Upper lobe of left lung (tissue), 6 donors: ENCODE measurements at regions not wholly inside any gene's neighbourhood (a gene's known extent, or its start where the extent isn't known, plus 50 kb on each side); places are given as distances from the start of the nearest gene placed in this dataset.

Experiments used
- ATAC-seq, 2 donors: fragments of 200-7000 bp; cut with Tn5 transposase; one replicate each; pipeline ENCODE4 v1.9.1; 2022; ENCODE audit warnings: mild to moderate bottlenecking in 2 of 2, moderate library complexity in 2 of 2; ENCODE audit not compliant: low FRiP score in 2 of 2
- DNase-seq, 2 donors: peaks; one replicate each; pipeline ENCODE4 v3.0.0-alpha.2; 2019 to 2020
- H3K27ac ChIP-seq, 4 donors: fragments of 200-600 bp; sonication (generic); one replicate each; pipeline ENCODE4 v1.5.1; 2016 to 2019
- H3K27me3 ChIP-seq, 4 donors: fragments of 200-600 bp; sonication (generic); one replicate each; pipeline ENCODE4 v1.5.1; 2017 to 2019
- H3K36me3 ChIP-seq, 4 donors: fragments of 200-600 bp; sonication (generic); one replicate each; pipeline ENCODE4 v1.5.1; 2016 to 2019
- H3K4me1 ChIP-seq, 4 donors: fragments of 200-600 bp; sonication (generic); one replicate each; pipeline ENCODE4 v1.5.1; 2018 to 2019
- H3K4me3 ChIP-seq, 4 donors: fragments of 200-600 bp; sonication (generic); one replicate each; pipeline ENCODE4 v1.5.1; 2017 to 2019; ENCODE audit warnings: mild to moderate bottlenecking in 2 of 4, moderate library complexity in 1 of 4
- H3K9me3 ChIP-seq, 4 donors: fragments of 200-600 bp; sonication (generic); one replicate each; pipeline ENCODE4 v1.5.1; 2018 to 2019
- CTCF ChIP-seq, 6 experiments: fragments of 450-650 bp in 4 of 6; fragments of 200-600 bp in 2 of 6; sonication (generic) in 2 of 6; IDR thresholded peaks; one replicate each; pipeline ENCODE4 v1.5.1; 2016 to 2019; ENCODE audit warnings: antibody characterized with exemption in 6 of 6
- EP300 ChIP-seq, 4 donors: sonication (generic); formaldehyde crosslinking; IDR thresholded peaks; one replicate each; pipeline ENCODE4 v1.5.1; 2017; ENCODE audit warnings: antibody characterized with exemption in 4 of 4, control low read depth in 2 of 4
- POLR2A ChIP-seq, 4 donors: fragments of 450-650 bp; IDR thresholded peaks; one replicate each; pipeline ENCODE4 v1.5.1; 2016 to 2017; ENCODE audit warnings: antibody characterized with exemption in 4 of 4, mild to moderate bottlenecking in 2 of 4
- POLR2AphosphoS5 ChIP-seq, 2 donors: sonication (generic); formaldehyde crosslinking; IDR thresholded peaks; one replicate each; pipeline ENCODE4 v1.5.1; 2017; ENCODE audit warnings: antibody characterized with exemption in 2 of 2
- WGBS, 2 donors: methylation state at CpG; one replicate each; pipeline ENCODE4 v1.1.5; 2017 to 2018; 5-methylcytosine and 5-hydroxymethylcytosine counted together
- donor health status: DM: no; HTN: no; CAD: no; lungs with moderate emphysema.
- donor health status: DM: no; HTN: yes; CAD: no; lungs with severe emphysema.

GRCh38 chr6:167643223-167643622, 183.5 kb upstream of the AFDN start:
- no peak for TF ChIP-seq POLR2A (IDR thresholded peaks at IDR 0.05)
- Histone ChIP-seq H3K4me3 (no peak overlapping the region), H3K36me3 (no peaks in the 10 kb centered on the region), H3K9me3 (no peaks in the 10 kb centered on the region), H3K27ac (no peak overlapping the region), H3K27me3 (no peaks in the 10 kb centered on the region), H3K4me1 (peaks cover 0 to 4% (median 0%) of the 10 kb centered on the region in 4 donors)
- ATAC-seq = no peak
- 89 to 96% methylated on average over 9 of the region's 9 CpGs for WGBS, 2 donors
- DNase-seq = no peak

- DNase-seq = no peak
- Histone ChIP-seq H3K27ac (no peak overlapping the region), H3K27me3 (no peaks in the 10 kb centered on the region), H3K9me3 (no peaks in the 10 kb centered on the region), H3K36me3 (no peaks in the 10 kb centered on the region), H3K4me1 (peaks cover 0 to 4% (median 0%) of the 10 kb centered on the region in 4 donors), H3K4me3 (no peak overlapping the region)
- WGBS, 2 donors = 90 to 91% methylated on average over 11 of the region's 11 CpGs
- no peak for TF ChIP-seq POLR2A (IDR thresholded peaks at IDR 0.05)
- TF ChIP-seq CTCF (IDR thresholded peaks at IDR 0.05) = no peak
- no peak for TF ChIP-seq EP300 (IDR thresholded peaks at IDR 0.05)
- TF ChIP-seq POLR2AphosphoS5 (IDR thresholded peaks at IDR 0.05) = no peak
- ATAC-seq = no peak
These were observed 183.0 kb upstream of the AFDN start for GRCh38 chr6:167643716-167644115.

GRCh38 chr6:167644412-167645132, 182.1 kb upstream of the AFDN start:
- Histone ChIP-seq H3K27me3 (no peaks in the 10 kb centered on the region), H3K4me1 (peaks cover 0 to 4% (median 0%) of the 10 kb centered on the region in 4 donors), H3K36me3 (no peaks in the 10 kb centered on the region), H3K27ac (no peak overlapping the region), H3K9me3 (no peaks in the 10 kb centered on the region), H3K4me3 (no peak overlapping the region)
- WGBS, 2 donors = 85 to 88% methylated on average over 18 to 21 of the region's 21 CpGs
- DNase-seq (peak in 1 of 2 donors; percentile 58), ATAC-seq (peak in 1 of 2 donors; percentile 45)
- TF ChIP-seq POLR2A (IDR thresholded peaks at IDR 0.05) = no peak
- TF ChIP-seq EP300 (IDR thresholded peaks at IDR 0.05) = no peak
- no peak for TF ChIP-seq POLR2AphosphoS5 (IDR thresholded peaks at IDR 0.05)
- no peak for TF ChIP-seq CTCF (IDR thresholded peaks at IDR 0.05)

- TF ChIP-seq CTCF (IDR thresholded peaks at IDR 0.05) (no peak), POLR2AphosphoS5 (IDR thresholded peaks at IDR 0.05) (no peak), POLR2A (IDR thresholded peaks at IDR 0.05) (no peak), EP300 (IDR thresholded peaks at IDR 0.05) (no peak)
- Histone ChIP-seq H3K27ac (no peak overlapping the region), H3K4me3 (no peak overlapping the region), H3K9me3 (no peaks in the 10 kb centered on the region), H3K36me3 (no peaks in the 10 kb centered on the region), H3K27me3 (no peaks in the 10 kb centered on the region), H3K4me1 (peaks cover 0 to 4% (median 0%) of the 10 kb centered on the region in 4 donors)
- WGBS, 2 donors = 62 to 77% methylated on average over 8 of the region's 8 CpGs
- no peak for DNase-seq
- no peak for ATAC-seq
These were observed 181.3 kb upstream of the AFDN start for GRCh38 chr6:167645368-167645767.

GRCh38 chr6:167647306-167647705, 179.4 kb upstream of the AFDN start:
- Histone ChIP-seq H3K36me3 (no peaks in the 10 kb centered on the region), H3K27ac (no peak overlapping the region), H3K4me3 (no peak overlapping the region), H3K9me3 (no peaks in the 10 kb centered on the region), H3K4me1 (peaks cover 0 to 4% (median 0%) of the 10 kb centered on the region in 4 donors), H3K27me3 (no peaks in the 10 kb centered on the region)
- 68 to 74% methylated on average over 4 of the region's 4 CpGs for WGBS, 2 donors
- ATAC-seq (no peak), DNase-seq (no peak)
- TF ChIP-seq POLR2AphosphoS5 (IDR thresholded peaks at IDR 0.05) = no peak
